MCF 10A (cell line): ENCODE measurements at regions not wholly inside any gene's neighbourhood (a gene's known extent, or its start where the extent isn't known, plus 50 kb on each side); places are given as distances from the start of the nearest gene placed in this dataset.

Experiments
- BruUV-seq: library from RNA; stranded (reverse); fragments of 400-500 nt; replicated peaks from 2 replicates; lab custom pipeline; 2021; lab: Mats Ljungman, UMichigan
- CTCF ChIA-PET: fragments of 300-600 bp; sonication (Branson Sonifier 250); formaldehyde crosslinking; extraction: SDS; loops from one replicate; lab custom pipeline; 2021; ENCODE audit warnings: antibody characterized with exemption, inconsistent platforms; lab: Yijun Ruan, JAX
- POLR2A ChIA-PET: fragments of 300-600, 350-650 bp; sonication (Branson Sonifier 250); formaldehyde crosslinking; extraction: SDS; loops from one replicate; lab custom pipeline; 2020; ENCODE audit warnings: antibody characterized with exemption, inconsistent platforms; lab: Yijun Ruan, JAX
- DNase-seq: peaks from one replicate; pipeline ENCODE4 v3.0.0-alpha.2; 2018; ENCODE audit not compliant: unreplicated experiment
- H3K27ac Mint-ChIP-seq: one replicate; pipeline ENCODE4 v1.8.0; 2022; ENCODE audit warnings: mild to moderate bottlenecking, low read depth, mixed read lengths; ENCODE audit not compliant: unreplicated experiment
- H3K27me3 Mint-ChIP-seq: one replicate; pipeline ENCODE4 v1.8.0; 2022; ENCODE audit warnings: mixed read lengths; ENCODE audit not compliant: insufficient read depth, unreplicated experiment
- H3K36me3 Mint-ChIP-seq: one replicate; pipeline ENCODE4 v1.8.0; 2022; ENCODE audit warnings: mild to moderate bottlenecking, moderate library complexity, mixed read lengths; ENCODE audit not compliant: insufficient read depth, unreplicated experiment
- H3K4me1 Mint-ChIP-seq: one replicate; pipeline ENCODE4 v1.8.0; 2022; ENCODE audit warnings: mixed read lengths; ENCODE audit not compliant: insufficient read depth, unreplicated experiment
- H3K4me3 Mint-ChIP-seq: one replicate; pipeline ENCODE4 v1.8.0; 2022; ENCODE audit warnings: mild to moderate bottlenecking, moderate library complexity, mixed read lengths; ENCODE audit not compliant: unreplicated experiment
- H3K9me3 Mint-ChIP-seq: one replicate; pipeline ENCODE4 v1.8.0; 2022; ENCODE audit warnings: mixed read lengths; ENCODE audit not compliant: unreplicated experiment
- CTCF ChIP-seq: fragments of 200-600 bp; IDR thresholded peaks from one replicate; pipeline ENCODE4 v1.8.0; 2022; ENCODE audit warnings: antibody characterized with exemption, mild to moderate bottlenecking; ENCODE audit not compliant: unreplicated experiment
- intact Hi-C: fragments of 100-400 bp; cut with micrococcal nuclease; formaldehyde crosslinking; loops from 2 replicates; pipeline ENCODE4 v1.14.1; 2022

GRCh38 chr2:18484625-18485024 lies 75.8 kb downstream of the RDH14 start:
- no peak overlapping the region for H3K4me3 Mint-ChIP-seq
- CTCF ChIA-PET: interaction anchor here (0.7 to 0.9 kb wide), 2 partner anchors 35 to 1584 kb away, joined by 3 to 4 read pairs; no protein-coding TSS in a partner anchor
- no TSS peak for BruUV-seq
- no peak overlapping the region for H3K27ac Mint-ChIP-seq
- POLR2A ChIA-PET: no interaction called here
- H3K4me1 Mint-ChIP-seq: peaks cover 5% of the 10 kb centered on the region
- H3K27me3 Mint-ChIP-seq: no peaks in the 10 kb centered on the region
- no peak for DNase-seq
- H3K36me3 Mint-ChIP-seq: no peaks in the 10 kb centered on the region
- no peak for TF ChIP-seq CTCF
- intact Hi-C loops: no loop called here
- no peaks in the 10 kb centered on the region for H3K9me3 Mint-ChIP-seq

- no peak for TF ChIP-seq CTCF
- Mint-ChIP-seq H3K9me3 (no peaks in the 10 kb centered on the region), H3K36me3 (no peaks in the 10 kb centered on the region), H3K4me1 (peaks cover 5% of the 10 kb centered on the region), H3K4me3 (no peak overlapping the region), H3K27ac (no peak overlapping the region), H3K27me3 (no peaks in the 10 kb centered on the region)
- no TSS peak for BruUV-seq
- no peak for DNase-seq
- intact Hi-C loops: no loop called here
- ChIA-PET POLR2A (interaction anchor here (1.3 kb wide), 1 partner anchor 15 kb away, joined by 4 read pairs; no protein-coding TSS in a partner anchor), CTCF (no interaction called here)
Observed at GRCh38 chr2:18483896-18484295, 76.6 kb downstream of the RDH14 start.

- no TSS peak for BruUV-seq
- Mint-ChIP-seq H3K9me3 (no peaks in the 10 kb centered on the region), H3K27ac (no peak overlapping the region), H3K36me3 (no peaks in the 10 kb centered on the region), H3K27me3 (no peaks in the 10 kb centered on the region), H3K4me1 (peaks cover 5% of the 10 kb centered on the region), H3K4me3 (no peak overlapping the region)
- no peak for TF ChIP-seq CTCF
- CTCF ChIA-PET: no interaction called here
- POLR2A ChIA-PET: no interaction called here
- DNase-seq: no peak
- intact Hi-C loops: no loop called here
Observed at GRCh38 chr2:18482666-18483065, 77.8 kb downstream of the RDH14 start.

GRCh38 chr2:18479947-18480369 lies 80.5 kb downstream of the RDH14 start:
- intact Hi-C loops: no loop called here
- no peak for DNase-seq
- Mint-ChIP-seq H3K27me3 (no peaks in the 10 kb centered on the region), H3K9me3 (no peaks in the 10 kb centered on the region), H3K36me3 (no peaks in the 10 kb centered on the region), H3K4me1 (peaks cover 5% of the 10 kb centered on the region), H3K4me3 (no peak overlapping the region), H3K27ac (no peak overlapping the region)
- CTCF ChIA-PET: no interaction called here
- BruUV-seq: no TSS peak
- POLR2A ChIA-PET: no interaction called here
- no peak for TF ChIP-seq CTCF
